ENCODE measurements at regions not wholly inside any gene's neighbourhood (a gene's known extent, or its start where the extent isn't known, plus 50 kb on each side); places are given as distances from the start of the nearest gene placed in this dataset.

DNA sequence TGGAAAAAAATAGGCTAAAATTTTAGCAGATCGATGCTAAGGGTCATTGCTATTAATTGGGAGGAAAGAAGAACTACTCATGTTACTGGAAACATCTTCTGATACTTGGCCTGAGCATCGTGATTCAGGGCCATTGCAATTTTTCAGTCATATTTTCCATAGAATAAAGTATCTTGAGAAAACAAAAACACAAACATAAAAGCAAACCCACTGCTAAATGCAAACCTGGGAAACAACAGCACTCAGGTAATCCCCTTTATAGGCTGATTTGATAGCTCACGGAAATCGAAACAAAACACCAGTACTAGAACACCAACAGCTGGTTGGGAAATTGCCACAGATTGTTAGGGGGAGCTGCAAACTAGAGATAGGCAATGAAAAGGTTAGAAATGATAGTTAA lies 172.9 kb upstream of the ESRRG start:
- TF ChIP-seq, protein P1, sequence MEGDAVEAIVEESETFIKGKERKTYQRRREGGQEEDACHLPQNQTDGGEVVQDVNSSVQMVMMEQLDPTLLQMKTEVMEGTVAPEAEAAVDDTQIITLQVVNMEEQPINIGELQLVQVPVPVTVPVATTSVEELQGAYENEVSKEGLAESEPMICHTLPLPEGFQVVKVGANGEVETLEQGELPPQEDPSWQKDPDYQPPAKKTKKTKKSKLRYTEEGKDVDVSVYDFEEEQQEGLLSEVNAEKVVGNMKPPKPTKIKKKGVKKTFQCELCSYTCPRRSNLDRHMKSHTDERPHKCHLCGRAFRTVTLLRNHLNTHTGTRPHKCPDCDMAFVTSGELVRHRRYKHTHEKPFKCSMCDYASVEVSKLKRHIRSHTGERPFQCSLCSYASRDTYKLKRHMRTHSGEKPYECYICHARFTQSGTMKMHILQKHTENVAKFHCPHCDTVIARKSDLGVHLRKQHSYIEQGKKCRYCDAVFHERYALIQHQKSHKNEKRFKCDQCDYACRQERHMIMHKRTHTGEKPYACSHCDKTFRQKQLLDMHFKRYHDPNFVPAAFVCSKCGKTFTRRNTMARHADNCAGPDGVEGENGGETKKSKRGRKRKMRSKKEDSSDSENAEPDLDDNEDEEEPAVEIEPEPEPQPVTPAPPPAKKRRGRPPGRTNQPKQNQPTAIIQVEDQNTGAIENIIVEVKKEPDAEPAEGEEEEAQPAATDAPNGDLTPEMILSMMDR (IDR thresholded peaks at IDR 0.05): no peak
- TF ChIP-seq POLR2A (IDR thresholded peaks at IDR 0.05): no peak
